ENCODE measurements at regions not wholly inside any gene's neighbourhood (a gene's known extent, or its start where the extent isn't known, plus 50 kb on each side); places are given as distances from the start of the nearest gene placed in this dataset.

GRCh38 chr3:104032283-104032682 is 1334.4 kb upstream of the ALCAM start:
- TF ChIP-seq POLR2A (IDR thresholded peaks at IDR 0.05), result no peak
- no peak for TF ChIP-seq CTCF (IDR thresholded peaks at IDR 0.05)
